ENCODE measurements at regions not wholly inside any gene's neighbourhood (a gene's known extent, or its start where the extent isn't known, plus 50 kb on each side); places are given as distances from the start of the nearest gene placed in this dataset.

DNA sequence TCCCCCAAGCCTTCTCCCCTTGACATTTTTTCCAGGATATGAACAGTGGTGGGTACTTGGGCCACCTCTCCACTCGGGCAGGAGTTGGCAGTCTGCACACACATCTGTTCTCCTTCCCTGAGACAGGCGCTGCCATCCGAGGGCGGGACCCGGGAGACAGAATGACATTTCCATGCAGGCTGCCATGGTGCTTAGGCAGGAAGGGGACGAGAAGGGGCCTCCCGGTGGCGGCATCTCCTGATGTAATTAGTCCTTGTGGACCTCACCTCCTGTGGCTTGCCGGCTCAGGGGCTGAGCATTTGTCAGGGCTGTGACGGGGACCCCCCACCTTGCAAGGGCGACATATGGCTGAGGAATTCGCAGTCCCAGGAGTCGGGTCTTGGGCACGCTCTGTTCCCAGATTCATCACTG lies 197.2 kb downstream of the FOXL1 start:
- peak; percentile 59 for DNase-seq

- DNase-seq, result no peak
Observed at GRCh38 chr16:86777381-86777946, 199.1 kb downstream of the FOXL1 start.

DNA sequence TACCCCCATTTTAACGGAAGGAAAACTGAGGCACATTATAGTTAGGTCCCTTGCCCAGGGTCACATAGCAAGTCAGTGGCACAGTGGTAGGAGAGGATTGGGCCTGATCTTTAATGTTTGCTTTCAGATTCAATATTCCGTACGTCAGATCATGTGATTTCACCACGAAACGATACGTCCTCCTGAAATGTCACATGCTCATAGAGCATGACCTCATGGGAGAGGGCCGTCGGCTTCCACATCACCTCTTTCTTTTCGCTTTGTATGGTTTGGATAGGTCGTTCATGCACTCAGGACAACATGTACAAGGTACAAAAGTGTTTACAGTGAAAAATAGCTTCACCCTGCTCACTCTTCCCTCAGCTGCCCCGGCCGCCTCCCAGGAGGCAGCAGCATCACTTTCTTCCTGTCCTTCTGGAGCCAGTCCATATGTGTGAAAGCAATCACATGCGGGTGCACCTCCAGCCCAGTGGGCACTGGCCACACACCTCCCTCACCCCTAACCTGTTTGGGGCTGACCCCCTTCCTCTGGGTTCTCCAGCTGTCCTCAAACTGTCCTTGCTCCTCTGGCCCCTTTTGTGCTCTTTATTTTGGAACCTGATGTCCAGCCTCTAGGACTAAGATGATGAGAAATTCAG lies 199.9 kb downstream of the FOXL1 start:
- no peak for DNase-seq

GRCh38 chr16:86778978-86779377 lies 200.6 kb downstream of the FOXL1 start:
- DNase-seq, result no peak

GRCh38 chr16:86781046-86781445 lies 202.7 kb downstream of the FOXL1 start:
- DNase-seq, result no peak

DNA sequence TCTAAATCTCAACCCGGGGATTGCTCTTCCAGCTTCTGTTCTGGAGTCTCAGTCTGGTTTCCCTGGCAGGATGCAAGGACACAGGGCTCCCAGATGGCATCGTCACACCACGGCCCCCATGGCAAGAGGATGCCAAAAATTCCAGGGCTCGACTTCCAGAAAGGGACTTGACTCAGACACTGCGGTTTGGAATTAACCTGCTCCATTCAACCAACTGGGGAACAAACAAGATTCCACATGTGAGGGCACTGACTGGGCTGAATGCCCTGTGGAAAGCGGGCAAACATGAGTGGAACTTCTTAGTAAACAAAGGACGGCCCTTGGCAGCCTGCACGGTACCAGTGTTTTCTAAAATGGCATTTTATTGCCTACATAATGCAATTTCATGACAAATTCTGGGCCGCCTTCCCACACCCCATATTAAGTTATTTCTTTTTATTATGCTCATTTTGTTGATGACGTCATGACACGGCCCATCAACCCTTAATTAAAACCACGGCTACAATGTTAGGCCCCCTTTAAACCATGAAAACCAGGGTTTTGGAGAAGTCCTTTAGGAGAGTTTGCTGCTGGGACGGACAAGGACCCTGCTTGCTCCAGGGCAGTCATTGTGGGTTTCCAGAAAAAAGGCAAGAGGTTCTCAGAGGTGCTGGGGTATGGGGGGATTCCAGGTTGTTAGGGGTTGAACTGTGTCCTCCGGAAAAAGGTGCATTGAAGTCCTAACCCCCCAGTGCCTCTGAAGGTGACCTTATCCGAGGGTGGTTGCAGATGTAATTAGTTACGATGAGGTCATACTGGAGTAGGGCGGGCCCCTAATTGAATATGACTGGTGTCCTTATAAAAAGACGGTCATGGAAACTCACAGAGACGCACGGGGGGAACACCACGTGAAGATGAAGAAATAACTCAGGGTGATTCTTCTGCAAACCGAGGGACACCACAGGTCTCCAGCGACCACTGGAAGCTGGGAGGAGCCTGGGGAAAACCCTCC lies 205.6 kb downstream of the FOXL1 start:
- no peak for DNase-seq

- DNase-seq, result no peak
Observed at GRCh38 chr16:86786338-86786737, 208.0 kb downstream of the FOXL1 start.

- DNase-seq, result no peak
Observed at GRCh38 chr16:86786994-86787393, 208.6 kb downstream of the FOXL1 start.

DNA sequence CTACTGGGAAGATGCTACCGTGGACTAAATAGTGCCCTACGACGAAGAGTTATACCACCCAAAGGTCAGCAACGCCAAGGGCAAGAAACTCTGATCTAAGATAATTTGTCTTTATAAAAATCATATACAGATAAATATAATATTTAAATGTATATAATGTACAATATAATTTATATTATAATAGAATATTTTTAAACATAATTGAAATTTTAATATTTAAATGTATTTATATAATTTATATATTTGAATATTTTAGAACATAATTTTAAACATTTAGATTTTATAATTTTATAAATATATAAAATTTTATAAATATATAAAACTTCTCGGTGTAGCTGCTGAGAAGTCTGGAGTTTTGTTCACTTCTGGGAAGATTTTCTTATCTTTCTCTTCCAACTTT lies 209.2 kb downstream of the FOXL1 start:
- DNase-seq, result no peak

GRCh38 chr16:86789621-86790051 lies 211.3 kb downstream of the FOXL1 start:
- no peak for DNase-seq

DNA sequence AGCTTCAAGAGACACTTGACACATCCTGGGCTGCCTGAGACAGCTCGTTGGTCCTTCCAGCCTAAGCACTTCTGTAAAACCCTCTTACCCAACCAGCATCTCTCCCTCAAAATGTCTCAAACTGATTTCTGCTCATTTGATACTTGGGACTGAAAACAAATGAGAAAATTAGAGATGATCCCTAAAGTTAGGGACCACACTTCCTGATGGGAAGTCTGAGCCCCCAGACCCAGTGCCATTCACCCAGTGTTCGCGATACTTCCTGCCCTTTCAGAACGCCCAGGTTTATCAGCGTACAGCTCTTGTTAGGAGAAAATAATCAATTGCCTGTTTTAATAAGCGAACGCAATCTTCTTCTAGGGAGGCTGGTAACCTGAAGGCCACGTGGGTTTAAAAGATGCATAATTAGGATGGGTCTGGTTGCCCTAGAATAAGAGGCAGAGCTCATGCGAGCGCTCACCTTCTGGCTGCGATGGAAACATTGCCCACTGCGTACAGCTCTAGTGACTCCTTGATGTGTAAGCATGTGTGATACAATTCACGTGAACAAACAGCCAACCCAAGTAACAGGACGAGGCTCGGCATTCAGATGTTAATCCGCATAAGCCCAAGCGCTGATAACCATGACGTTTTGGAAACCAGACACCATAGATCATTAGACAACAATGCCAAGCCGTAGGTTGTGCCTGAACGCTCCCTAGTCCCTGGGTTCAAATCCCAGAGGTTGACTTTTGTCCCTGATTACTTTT lies 213.1 kb downstream of the FOXL1 start:
- peak; percentile 66 for DNase-seq

DNA sequence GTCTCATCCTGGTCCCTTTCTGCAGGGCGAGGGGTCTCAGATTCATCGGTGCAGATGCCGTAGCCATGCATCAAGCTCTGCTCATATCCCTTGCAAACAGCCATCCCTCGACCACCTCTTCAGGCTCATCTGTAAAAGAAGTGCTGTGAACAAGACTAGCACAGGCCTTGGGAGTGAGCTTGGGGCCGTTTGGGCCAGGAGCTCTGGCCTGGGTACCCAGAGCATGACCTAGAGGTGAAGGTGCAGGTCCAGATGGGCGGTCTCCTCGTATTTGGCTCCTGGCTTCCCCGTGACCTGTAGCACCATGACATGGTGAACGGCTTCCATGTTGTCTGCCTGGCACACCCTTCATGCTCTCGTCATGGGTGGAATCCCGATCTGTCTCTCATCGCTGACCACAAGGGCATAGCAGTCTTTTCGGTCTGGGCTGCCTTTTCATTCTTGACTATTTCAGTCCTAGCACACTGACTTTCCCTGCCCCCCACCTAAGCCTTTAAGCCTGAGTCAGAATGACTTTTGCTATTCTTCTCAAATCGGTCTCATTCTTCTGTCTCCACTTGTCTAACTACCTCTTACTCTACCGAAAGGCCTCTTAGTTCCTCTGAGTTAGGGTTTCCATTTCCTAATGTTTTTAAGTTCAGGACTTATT lies 216.0 kb downstream of the FOXL1 start:
- no peak for DNase-seq

DNA sequence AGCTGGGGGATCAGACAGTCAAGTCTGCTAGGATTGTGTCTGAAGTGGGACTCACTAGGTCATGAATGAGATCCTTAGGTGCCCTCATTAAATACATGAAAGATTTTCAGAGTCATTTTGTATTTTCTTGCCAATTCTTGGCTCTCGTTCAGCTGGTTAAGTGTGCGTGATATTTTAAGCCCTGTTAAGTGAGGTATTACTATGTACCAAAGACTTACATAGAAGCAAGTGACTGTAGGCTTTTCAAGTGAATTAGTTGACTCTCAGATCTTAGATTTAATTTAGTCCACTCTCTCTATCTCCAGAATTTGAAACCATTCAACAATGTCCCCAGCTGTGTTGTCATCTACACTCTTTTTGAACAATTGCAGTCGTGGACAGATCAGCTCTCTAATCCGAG lies 219.4 kb downstream of the FOXL1 start:
- DNase-seq, result no peak

GRCh38 chr16:86798247-86799041 lies 220.1 kb downstream of the FOXL1 start:
- no peak for DNase-seq

DNA sequence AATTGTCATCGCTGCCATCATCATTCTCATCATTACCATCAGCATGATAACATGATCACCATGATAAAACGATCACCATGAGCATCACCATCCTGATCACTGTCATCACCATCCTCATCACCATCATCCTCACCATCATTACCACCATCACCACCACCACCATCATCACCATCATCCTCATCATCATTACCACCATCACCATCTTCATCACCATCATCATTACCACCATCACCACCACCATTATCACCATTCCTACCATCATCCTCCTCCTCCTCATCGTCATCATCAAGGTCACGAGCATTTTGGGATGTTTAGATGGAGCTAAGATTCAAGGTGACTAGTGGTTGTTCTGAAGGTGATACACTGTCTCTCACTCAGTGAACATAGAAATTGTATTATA lies 221.0 kb downstream of the FOXL1 start:
- DNase-seq, result no peak

- DNase-seq, result no peak
Observed at GRCh38 chr16:86800894-86801293, 222.5 kb downstream of the FOXL1 start.

DNA sequence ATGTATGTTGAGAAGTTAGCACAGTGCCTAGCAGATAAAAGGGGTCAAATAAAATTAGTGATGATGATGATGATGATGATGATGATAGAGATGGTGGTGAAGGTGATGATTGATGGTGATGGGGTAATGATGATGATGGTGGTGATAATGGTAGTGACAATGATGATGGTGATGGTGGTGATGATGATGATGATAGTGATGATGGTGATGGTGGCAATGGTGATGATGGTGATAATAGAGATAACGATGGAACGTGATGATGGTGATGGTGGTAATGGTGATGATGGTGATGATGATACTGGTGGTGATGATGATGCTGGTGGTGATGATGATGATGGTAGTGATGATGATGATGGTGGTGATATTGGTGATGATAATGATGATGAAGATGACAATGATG lies 223.7 kb downstream of the FOXL1 start:
- DNase-seq, result no peak

DNA sequence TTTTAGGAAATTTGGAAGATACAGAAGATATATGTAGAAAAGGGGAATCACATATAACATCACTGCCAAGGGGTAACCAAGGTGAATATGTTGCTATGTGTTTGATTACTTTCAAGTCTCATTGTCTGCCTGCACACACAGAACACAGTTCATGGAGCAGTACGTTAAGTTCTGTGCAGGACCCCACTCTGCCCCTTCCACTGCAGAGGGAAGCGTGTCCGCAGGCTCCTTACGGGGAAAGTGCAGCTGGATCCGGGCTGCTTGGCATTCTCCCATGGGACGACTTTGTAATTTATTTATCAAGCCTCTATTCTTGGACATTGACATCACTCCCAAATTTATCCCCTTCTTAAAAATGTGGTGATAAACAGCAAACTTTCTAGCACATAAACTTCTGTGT lies 226.8 kb downstream of the FOXL1 start:
- DNase-seq, result no peak

GRCh38 chr16:86806181-86806837 lies 228.0 kb downstream of the FOXL1 start:
- no peak for DNase-seq

DNA sequence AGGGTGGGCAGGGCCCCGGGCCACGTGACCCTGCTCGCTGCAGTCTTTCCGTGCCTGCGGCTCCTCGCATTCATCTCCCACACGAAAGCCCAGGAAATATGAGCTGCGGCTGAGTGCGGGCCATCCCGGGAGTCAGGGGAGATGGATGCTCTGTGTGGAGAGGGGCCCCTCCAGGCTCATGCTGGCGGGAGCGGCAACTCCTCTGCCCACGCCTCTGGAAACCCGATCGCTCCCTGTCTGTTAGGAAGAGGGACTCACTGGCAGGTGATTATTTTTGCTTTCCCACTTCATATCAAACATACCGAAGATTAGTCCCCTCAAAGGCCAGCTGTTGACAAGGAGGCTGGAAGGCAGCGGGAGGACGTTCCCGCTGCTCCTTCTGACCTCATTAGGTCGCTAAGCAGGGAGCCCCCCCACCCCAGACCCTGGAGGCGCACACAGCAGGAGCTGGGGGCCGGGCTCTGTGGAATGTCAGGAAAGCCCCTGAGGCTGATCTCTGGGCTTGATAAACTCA lies 228.5 kb downstream of the FOXL1 start:
- peak; percentile 75 for DNase-seq
